OCI-LY3 (cell line): ENCODE measurements at regions not wholly inside any gene's neighbourhood (a gene's known extent, or its start where the extent isn't known, plus 50 kb on each side); places are given as distances from the start of the nearest gene placed in this dataset.

Source experiments
- CTCF ChIP-seq: fragments of 200-600, 300-600 bp; sonication (generic); IDR thresholded peaks from 2 replicates; pipeline ENCODE4 v1.5.1; 2014; ENCODE audit warnings: antibody characterized with exemption, low read length, low read depth
- EZH2phosphoT487 ChIP-seq: fragments of 200-600 bp; shearing (Covaris generic); IDR thresholded peaks from 2 replicates; pipeline ENCODE4 v1.6.1; 2018; ENCODE audit warnings: antibody characterized with exemption, mixed run types, low read depth

- TF ChIP-seq CTCF (no peak), EZH2phosphoT487 (no peak)
Observed at GRCh38 chr14:39607978-39608377, 175.7 kb upstream of the FBXO33 start.
